Neuronal stem cell (in vitro differentiated cells): ENCODE measurements at regions not wholly inside any gene's neighbourhood (a gene's known extent, or its start where the extent isn't known, plus 50 kb on each side); places are given as distances from the start of the nearest gene placed in this dataset.
A peak's percentile ranks its signal among the peaks of the same experiment; 100 is the strongest.

Source experiments
- DNase-seq: peaks from one replicate; pipeline ENCODE4 v3.0.0-alpha.2; 2013; ENCODE audit warnings: low spot score
- H2AFZ ChIP-seq: one replicate; pipeline ENCODE4 v1.6.1; 2013; ENCODE audit warnings: mild to moderate bottlenecking, low read length, inconsistent platforms
- H2AK5ac ChIP-seq: 2 replicates; pipeline ENCODE4 v1.6.1; 2013; ENCODE audit warnings: low read depth, mild to moderate bottlenecking, inconsistent platforms, low read length, moderate library complexity, mixed read lengths
- H2BK120ac ChIP-seq: 2 replicates; pipeline ENCODE4 v1.6.1; 2013; ENCODE audit warnings: low read depth, mild to moderate bottlenecking, inconsistent platforms, low read length, moderate library complexity, mixed read lengths
- H2BK12ac ChIP-seq: one replicate; pipeline ENCODE4 v1.6.1; 2013; ENCODE audit warnings: low read length, inconsistent platforms
- H2BK15ac ChIP-seq: 2 replicates; pipeline ENCODE4 v1.6.1; 2013; ENCODE audit warnings: mild to moderate bottlenecking, low read length, inconsistent platforms, mixed read lengths
- H2BK5ac ChIP-seq: one replicate; pipeline ENCODE4 v1.6.1; 2013; ENCODE audit warnings: inconsistent platforms, mild to moderate bottlenecking, low read length, moderate library complexity
- H3K14ac ChIP-seq: one replicate; pipeline ENCODE4 v1.6.1; 2013; ENCODE audit warnings: low read length, inconsistent platforms
- H3K18ac ChIP-seq: 2 replicates; pipeline ENCODE4 v1.6.1; 2013; ENCODE audit warnings: low read length, inconsistent platforms
- H3K23ac ChIP-seq: 2 replicates; pipeline ENCODE4 v1.6.1; 2013; ENCODE audit warnings: low read depth, mild to moderate bottlenecking, mixed read lengths, low read length, inconsistent platforms; ENCODE audit not compliant: poor library complexity
- H3K27ac ChIP-seq: replicated peaks from 3 replicates; pipeline ENCODE4 v1.5.1; 2013; ENCODE audit warnings: low read length, inconsistent platforms
- H3K27me3 ChIP-seq, 3 experiments: 2 replicates each; pipeline ENCODE4 v1.6.1; 2013; ENCODE audit warnings: low read length in 3 of 3, mild to moderate bottlenecking in 2 of 3, inconsistent platforms in 1 of 3, low read depth in 1 of 3, mixed read lengths in 1 of 3, moderate library complexity in 1 of 3; ENCODE audit not compliant: control insufficient read depth in 3 of 3, insufficient read depth in 3 of 3
- H3K36me3 ChIP-seq, 2 donors: replicated peaks in 1 of 2; 2 replicates each; pipeline ENCODE4 v1.6.1; 2013; ENCODE audit warnings: low read length in 2 of 2; ENCODE audit not compliant: control insufficient read depth in 2 of 2, insufficient read depth in 2 of 2
- H3K4ac ChIP-seq: 2 replicates; pipeline ENCODE4 v1.6.1; 2013; ENCODE audit warnings: inconsistent platforms, mild to moderate bottlenecking, low read length, moderate library complexity
- H3K4me1 ChIP-seq, 2 donors: 1 replicate in 1 of 2; 2 replicates in 1 of 2; pipeline ENCODE4 v1.6.1; 2013; ENCODE audit warnings: low read length in 2 of 2, low read depth in 1 of 2; ENCODE audit not compliant: control insufficient read depth in 2 of 2, insufficient read depth in 1 of 2
- H3K4me2 ChIP-seq: one replicate; pipeline ENCODE4 v1.6.1; 2013; ENCODE audit warnings: mild to moderate bottlenecking, low read length, inconsistent platforms; ENCODE audit not compliant: insufficient read depth, poor library complexity, severe bottlenecking
- H3K4me3 ChIP-seq, 2 donors: 2 replicates each; pipeline ENCODE4 v1.5.1; 2013; ENCODE audit warnings: low read length in 2 of 2, mild to moderate bottlenecking in 2 of 2, inconsistent platforms in 1 of 2, moderate library complexity in 1 of 2
- H3K79me1 ChIP-seq: one replicate; pipeline ENCODE4 v1.6.1; 2013; ENCODE audit warnings: low read depth, mild to moderate bottlenecking, inconsistent platforms, low read length, moderate library complexity
- H3K9ac ChIP-seq: one replicate; pipeline ENCODE4 v1.6.1; 2013; ENCODE audit warnings: mild to moderate bottlenecking, low read depth, low read length, inconsistent platforms; ENCODE audit not compliant: poor library complexity
- H3K9me3 ChIP-seq, 2 donors: replicated peaks in 1 of 2; 2 replicates each; pipeline versions ENCODE3 to v1.6.1; 2013; ENCODE audit warnings: low read length in 2 of 2, mild to moderate bottlenecking in 2 of 2, inconsistent platforms in 1 of 2, low read depth in 1 of 2, mixed read lengths in 1 of 2, moderate library complexity in 1 of 2; ENCODE audit not compliant: control insufficient read depth in 2 of 2, insufficient read depth in 1 of 2
- H4K8ac ChIP-seq: one replicate; pipeline ENCODE4 v1.6.1; 2013; ENCODE audit warnings: low read depth, mild to moderate bottlenecking, inconsistent platforms, low read length, moderate library complexity
- H4K91ac ChIP-seq: one replicate; pipeline ENCODE4 v1.6.1; 2013; ENCODE audit warnings: low read length, low read depth, mild to moderate bottlenecking, inconsistent platforms; ENCODE audit not compliant: poor library complexity
- WGBS, 2 donors: extraction: QIAGEN DNeasy Blood & Tissue Kit; methylation state at CpG; one replicate each; pipeline ENCODE4 v1.1.7; 2013; ENCODE audit warnings: missing lambda C conversion rate in 2 of 2, mixed read lengths in 1 of 2; ENCODE audit not compliant: insufficient read length in 2 of 2, insufficient replicate concordance in 1 of 2; ENCODE audit errors: extremely low coverage in 2 of 2; 5-methylcytosine and 5-hydroxymethylcytosine counted together

DNA sequence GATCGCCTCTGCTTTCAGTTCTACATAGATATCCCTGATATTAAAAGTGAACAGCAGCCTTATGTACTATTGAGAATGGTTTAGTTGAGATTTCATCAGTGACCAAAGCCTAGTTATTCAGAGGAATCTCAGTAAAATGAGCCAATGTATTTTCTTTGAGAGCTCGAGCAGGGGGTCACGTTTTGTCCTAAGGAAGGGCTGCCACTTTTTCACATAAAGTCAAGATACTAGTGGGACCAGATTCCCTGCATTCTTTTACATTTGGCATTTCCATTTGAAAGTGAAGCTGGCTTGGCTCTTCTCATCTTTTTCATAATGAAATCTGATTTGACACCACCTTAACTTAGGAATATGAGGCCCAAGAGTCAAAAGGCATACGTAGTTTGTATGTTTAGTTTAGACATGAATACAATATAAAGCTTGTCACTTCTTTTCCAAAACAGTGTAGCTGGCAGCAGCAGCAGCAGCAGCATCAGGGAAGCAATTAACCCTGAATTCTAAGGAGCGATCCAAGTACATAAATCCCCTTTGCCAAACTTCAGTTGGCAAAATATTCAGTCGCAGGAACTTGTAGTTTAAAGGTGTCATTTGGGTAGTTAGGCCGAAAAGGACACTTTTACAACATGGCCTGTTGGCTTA, 1752.2 kb upstream of the PCDH20 start:
- Histone ChIP-seq H3K4me1 (peaks cover 0 to 7% of the 10 kb centered on the region in 2 donors), H2AFZ (peak overlapping the region; percentile 70), H3K14ac (no peak overlapping the region), H3K36me3 (no peaks in the 10 kb centered on the region), H3K9ac (no peak overlapping the region), H3K23ac (no peak overlapping the region), H3K9me3 (no peaks in the 10 kb centered on the region), H2BK15ac (no peak overlapping the region), H2AK5ac (no peak overlapping the region), H3K4me2 (no peak overlapping the region), H2BK12ac (no peak overlapping the region), H3K4me3 (no peak overlapping the region), H3K27me3 (no peaks in the 10 kb centered on the region), H3K79me1 (no peaks in the 10 kb centered on the region), H3K18ac (no peak overlapping the region), H4K8ac (no peak overlapping the region), H4K91ac (no peak overlapping the region), H3K4ac (no peak overlapping the region), H2BK120ac (no peak overlapping the region), H3K27ac (no peak overlapping the region), H2BK5ac (no peak overlapping the region)
- no CpG with 5 or more reads among the region's 7 CpGs for WGBS, 2 donors
- DNase-seq: no peak

DNA sequence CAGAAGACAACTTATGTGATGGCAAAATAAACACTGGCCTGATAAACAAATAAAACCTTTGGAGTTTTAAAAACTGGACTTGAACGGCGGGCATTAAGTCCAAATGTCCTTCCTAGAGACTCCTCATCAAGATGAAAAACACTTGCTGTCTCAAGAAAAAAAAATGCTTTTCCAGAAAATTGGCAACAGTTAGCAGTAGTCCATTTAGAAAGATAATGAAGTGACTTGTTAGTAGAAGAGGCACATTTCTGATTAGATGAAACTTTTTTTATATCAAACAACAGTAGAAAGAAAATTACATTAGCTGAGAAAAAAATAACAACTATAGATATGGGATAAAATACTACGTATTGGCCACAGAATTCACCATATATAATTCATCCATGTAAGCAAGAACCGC, 1750.7 kb upstream of the PCDH20 start:
- Histone ChIP-seq H3K79me1 (no peaks in the 10 kb centered on the region), H2AFZ (no peak overlapping the region), H3K23ac (no peak overlapping the region), H2BK120ac (no peak overlapping the region), H3K4me1 (peaks cover 0 to 7% of the 10 kb centered on the region in 2 donors), H2BK12ac (no peak overlapping the region), H3K18ac (no peak overlapping the region), H3K27me3 (no peaks in the 10 kb centered on the region), H2BK15ac (no peak overlapping the region), H3K4me3 (no peak overlapping the region), H2BK5ac (no peak overlapping the region), H3K14ac (no peak overlapping the region), H3K9ac (no peak overlapping the region), H2AK5ac (no peak overlapping the region), H3K36me3 (no peaks in the 10 kb centered on the region), H3K4ac (no peak overlapping the region), H3K27ac (no peak overlapping the region), H4K91ac (no peak overlapping the region), H4K8ac (no peak overlapping the region), H3K9me3 (no peaks in the 10 kb centered on the region), H3K4me2 (no peak overlapping the region)
- WGBS, 2 donors: no CpG with 5 or more reads among the region's 4 CpGs
- no peak for DNase-seq

DNA sequence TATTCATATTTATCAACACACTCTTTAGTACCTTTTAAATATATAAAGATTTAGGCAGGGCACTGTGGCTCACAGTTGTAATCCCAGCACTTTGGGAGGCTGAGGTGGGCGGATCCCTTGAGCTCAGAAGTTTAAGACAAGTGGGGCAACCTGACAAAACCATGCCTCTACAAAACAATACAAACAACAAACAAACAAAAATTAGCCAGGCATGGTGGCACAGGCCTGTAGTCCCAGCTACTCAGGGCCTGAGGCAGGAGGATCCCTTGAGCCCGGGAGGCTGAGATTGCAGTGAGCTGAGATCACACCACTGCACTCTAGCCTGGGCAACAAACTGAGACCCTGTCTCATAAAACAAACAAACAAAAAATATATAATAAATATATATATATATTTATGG, 1748.3 kb upstream of the PCDH20 start:
- Histone ChIP-seq H4K8ac (no peak overlapping the region), H3K4ac (no peak overlapping the region), H3K4me2 (no peak overlapping the region), H2BK120ac (no peak overlapping the region), H3K4me3 (no peak overlapping the region), H2BK15ac (no peak overlapping the region), H3K4me1 (peaks cover 0 to 7% of the 10 kb centered on the region in 2 donors), H3K14ac (no peak overlapping the region), H3K27me3 (no peaks in the 10 kb centered on the region), H2AFZ (no peak overlapping the region), H3K9ac (no peak overlapping the region), H3K23ac (no peak overlapping the region), H3K79me1 (no peaks in the 10 kb centered on the region), H4K91ac (no peak overlapping the region), H3K18ac (no peak overlapping the region), H2BK12ac (no peak overlapping the region), H2AK5ac (no peak overlapping the region), H3K27ac (no peak overlapping the region), H3K9me3 (no peaks in the 10 kb centered on the region), H3K36me3 (no peaks in the 10 kb centered on the region), H2BK5ac (no peak overlapping the region)
- no peak for DNase-seq
- WGBS, 2 donors: no CpG with 5 or more reads among the region's 2 CpGs

DNA sequence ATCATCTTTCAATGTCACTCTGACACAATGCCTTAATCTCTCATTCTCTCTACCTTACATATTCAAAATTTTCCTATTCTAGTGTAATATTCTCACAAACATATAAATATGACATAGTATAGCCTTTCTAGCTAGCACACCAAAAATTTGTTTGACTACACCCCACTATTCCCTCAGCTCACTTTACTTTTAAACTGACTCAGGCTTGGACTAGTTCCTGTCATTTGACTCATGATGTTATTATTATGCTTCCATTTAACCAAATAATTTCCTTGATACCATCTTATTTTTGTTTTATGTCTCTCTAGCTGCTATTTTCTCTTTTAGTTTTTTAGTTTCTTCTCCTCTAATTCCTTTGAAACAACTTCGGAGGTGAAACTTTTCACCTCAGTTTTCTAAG, 1745.6 kb upstream of the PCDH20 start:
- Histone ChIP-seq H2BK15ac (no peak overlapping the region), H3K4me2 (no peak overlapping the region), H3K18ac (no peak overlapping the region), H2BK120ac (no peak overlapping the region), H4K91ac (no peak overlapping the region), H3K14ac (no peak overlapping the region), H3K27me3 (no peaks in the 10 kb centered on the region), H2BK5ac (no peak overlapping the region), H2BK12ac (no peak overlapping the region), H2AK5ac (no peak overlapping the region), H3K9ac (no peak overlapping the region), H3K79me1 (no peaks in the 10 kb centered on the region), H4K8ac (no peak overlapping the region), H3K27ac (no peak overlapping the region), H3K4ac (no peak overlapping the region), H2AFZ (no peak overlapping the region), H3K9me3 (no peaks in the 10 kb centered on the region), H3K36me3 (no peaks in the 10 kb centered on the region), H3K4me3 (no peak overlapping the region), H3K4me1 (no peaks in the 10 kb centered on the region), H3K23ac (no peak overlapping the region)
- DNase-seq: no peak
- no CpG with 5 or more reads among the region's 1 CpG for WGBS, 2 donors
